HG03095 (cell line): ENCODE measurements at regions not wholly inside any gene's neighbourhood (a gene's known extent, or its start where the extent isn't known, plus 50 kb on each side); places are given as distances from the start of the nearest gene placed in this dataset.

Source experiments
- ATAC-seq: cut with Tn5 transposase; IDR thresholded peaks from one replicate; pipeline ENCODE4 v1.9.1; 2021; ENCODE audit warnings: moderate library complexity; ENCODE audit not compliant: unreplicated experiment

GRCh38 chr3:34276342-34276741, 477.9 kb downstream of the PDCD6IP start:
- no peak for ATAC-seq

GRCh38 chr3:34277110-34277509, 478.7 kb downstream of the PDCD6IP start:
- ATAC-seq, result no peak

GRCh38 chr3:34279901-34280300, 481.5 kb downstream of the PDCD6IP start:
- no peak for ATAC-seq

- ATAC-seq, result no peak
These were observed 485.3 kb downstream of the PDCD6IP start for GRCh38 chr3:34283751-34284150.

- no peak for ATAC-seq
These were observed 486.8 kb downstream of the PDCD6IP start for GRCh38 chr3:34284959-34285826.

GRCh38 chr3:34285827-34286188, 487.4 kb downstream of the PDCD6IP start:
- no peak for ATAC-seq

- no peak for ATAC-seq
These were observed 494.3 kb downstream of the PDCD6IP start for GRCh38 chr3:34292605-34293300.

GRCh38 chr3:34294240-34294639, 495.8 kb downstream of the PDCD6IP start:
- ATAC-seq, result no peak

GRCh38 chr3:34296796-34297195, 498.4 kb downstream of the PDCD6IP start:
- no peak for ATAC-seq

- no peak for ATAC-seq
These were observed 500.2 kb downstream of the PDCD6IP start for GRCh38 chr3:34298653-34299052.

- ATAC-seq, result no peak
These were observed 502.2 kb downstream of the PDCD6IP start for GRCh38 chr3:34300621-34301020.

GRCh38 chr3:34301313-34301712, 502.9 kb downstream of the PDCD6IP start:
- no peak for ATAC-seq

- ATAC-seq, result no peak
These were observed 506.8 kb downstream of the PDCD6IP start for GRCh38 chr3:34305266-34305665.

GRCh38 chr3:34312684-34313083, 514.3 kb downstream of the PDCD6IP start:
- no peak for ATAC-seq

- no peak for ATAC-seq
These were observed 521.5 kb downstream of the PDCD6IP start for GRCh38 chr3:34319881-34320280.

GRCh38 chr3:34323517-34323916, 525.1 kb downstream of the PDCD6IP start:
- no peak for ATAC-seq

- ATAC-seq, result no peak
These were observed 548.2 kb downstream of the PDCD6IP start for GRCh38 chr3:34346656-34347055.

GRCh38 chr3:34351882-34352777, 553.7 kb downstream of the PDCD6IP start:
- no peak for ATAC-seq

- no peak for ATAC-seq
These were observed 554.4 kb downstream of the PDCD6IP start for GRCh38 chr3:34352778-34353331.

GRCh38 chr3:34357461-34357860, 559.0 kb downstream of the PDCD6IP start:
- no peak for ATAC-seq

GRCh38 chr3:34359064-34359463, 560.6 kb downstream of the PDCD6IP start:
- ATAC-seq, result no peak
